Tongue (tissue), 1 donor: ENCODE measurements at regions not wholly inside any gene's neighbourhood (a gene's known extent, or its start where the extent isn't known, plus 50 kb on each side); places are given as distances from the start of the nearest gene placed in this dataset.

ENCODE experiments used
- DNase-seq: peaks from one replicate; pipeline ENCODE4 v3.0.0-alpha.2; 2015

DNA sequence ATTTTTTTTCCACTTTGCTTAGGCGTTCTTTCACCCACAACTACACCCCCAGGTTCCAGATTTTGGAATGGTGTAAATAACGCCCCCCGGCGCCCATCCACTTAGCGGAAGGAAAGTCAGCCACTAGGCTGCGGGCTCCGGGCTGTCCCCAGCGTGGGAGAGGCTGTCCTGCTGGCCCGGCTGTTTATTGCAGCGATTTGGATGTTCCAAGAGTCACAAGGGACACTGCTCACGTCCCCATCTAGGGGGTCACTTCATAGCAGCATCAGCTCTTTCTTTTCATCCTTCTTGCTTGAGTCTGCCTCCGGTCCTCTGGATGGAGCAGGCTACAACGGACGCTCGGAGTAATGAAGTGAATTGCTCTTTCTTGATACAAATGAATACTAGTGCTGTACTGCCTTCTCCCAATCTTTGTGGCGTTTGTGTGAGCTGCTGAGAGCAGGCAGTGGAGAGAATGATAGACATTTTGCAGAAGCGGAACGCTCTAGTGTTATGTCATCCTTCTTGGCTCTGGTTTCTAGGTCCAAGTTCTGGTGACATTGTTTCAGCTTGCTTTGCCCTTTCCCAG is 50.7 kb upstream of the PAIP2B start:
- peak; percentile 40 for DNase-seq

DNA sequence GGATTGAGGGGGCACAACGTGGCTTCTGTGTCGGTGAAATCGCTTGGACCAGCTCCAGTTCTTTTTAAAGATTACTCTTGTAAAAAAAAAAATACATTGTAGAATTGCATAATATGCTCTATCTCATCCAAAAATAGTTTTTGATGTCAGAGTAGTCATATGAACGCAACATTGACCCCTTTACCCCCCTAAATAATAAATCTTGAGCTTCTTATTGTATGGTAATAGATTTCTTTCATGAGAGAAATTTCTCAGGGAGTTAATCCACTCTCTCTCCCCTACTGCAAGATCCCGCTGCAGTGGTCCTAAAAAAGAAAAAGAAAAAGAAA is 50.2 kb upstream of the PAIP2B start:
- no peak for DNase-seq

DNA sequence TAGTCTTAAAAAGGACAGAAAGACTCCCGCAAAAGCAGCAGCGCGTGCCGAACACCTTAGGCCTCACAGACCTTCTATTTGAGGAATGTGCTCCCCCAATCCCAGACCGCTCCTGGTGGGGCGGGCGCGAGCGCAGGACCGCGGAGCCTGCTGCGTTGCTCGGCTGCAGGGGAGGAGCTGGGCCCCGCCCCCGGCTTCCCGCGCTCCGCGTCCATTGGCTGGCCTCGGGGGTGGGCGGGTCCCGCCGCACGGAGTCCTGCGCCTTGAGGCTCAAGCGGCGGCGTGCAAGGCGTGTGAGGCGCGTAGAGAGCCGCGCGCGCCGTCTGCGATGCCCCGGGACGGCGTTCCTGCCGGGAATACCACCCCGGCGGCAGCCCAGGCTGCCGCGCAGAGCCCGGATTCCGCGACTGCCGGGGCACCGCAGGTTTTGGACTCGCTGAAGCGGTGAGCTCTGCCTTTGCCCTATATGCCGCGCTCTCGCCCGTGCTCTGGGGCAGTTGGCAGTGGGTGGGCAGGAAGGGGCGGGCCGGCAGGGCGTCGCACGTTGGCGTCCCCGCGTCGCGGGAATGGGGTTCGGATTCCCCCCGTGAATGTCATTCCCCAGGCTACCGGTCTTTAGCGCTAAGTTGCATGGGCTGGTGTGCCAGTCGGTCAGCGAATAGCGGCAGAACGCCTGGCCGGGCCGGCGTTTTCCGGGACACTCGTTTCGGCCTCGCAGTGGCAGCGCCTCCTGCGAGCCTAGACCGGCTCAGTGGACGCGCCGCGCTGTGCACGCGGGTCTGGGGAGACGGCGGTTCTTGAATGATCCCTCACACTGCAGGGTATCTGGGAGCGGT is 49.6 kb upstream of the PAIP2B start:
- DNase-seq: peak; percentile 90
